HepG2 (cell line): ENCODE measurements at regions not wholly inside any gene's neighbourhood (a gene's known extent, or its start where the extent isn't known, plus 50 kb on each side); places are given as distances from the start of the nearest gene placed in this dataset.
"Not testable (repeated sequence)": the region's sequence is repeated elsewhere in the genome, so short reads cannot be mapped to it uniquely, and the experiment has no call there.

ENCODE experiments used
- ETS1 ChIP-seq: sonication (generic); formaldehyde crosslinking; IDR thresholded peaks from 2 replicates; pipeline ENCODE4 v1.4.0; 2020; ENCODE audit warnings: missing genetic modification reagents
- GABPA ChIP-seq, 2 experiments: IDR thresholded peaks; 2 replicates each; pipeline ENCODE4 v1.6.1; 2011 to 2016; ENCODE audit warnings: low read depth in 2 of 2, low read length in 1 of 2, missing biosample characterization in 1 of 2, missing genetic modification characterization in 1 of 2
- MXD4 ChIP-seq: IDR thresholded peaks from 2 replicates; pipeline ENCODE4 v1.6.1; 2016; ENCODE audit warnings: mild to moderate bottlenecking, missing biosample characterization, missing genetic modification reagents
- NKX3-1 ChIP-seq: sonication (generic); formaldehyde crosslinking; IDR thresholded peaks from 2 replicates; pipeline ENCODE4 v1.5.0; 2020; ENCODE audit warnings: missing genetic modification reagents
- ZNF20 ChIP-seq: sonication (generic); formaldehyde crosslinking; IDR thresholded peaks from 2 replicates; pipeline ENCODE4 v1.4.0; 2020; ENCODE audit warnings: mild to moderate bottlenecking, moderate library complexity, missing genetic modification reagents

GRCh38 chr10:45540589-45540988 is 132.0 kb downstream of the ZFAND4 start:
- TF ChIP-seq ETS1; ZNF20 (CRISPR knock-in tag); GABPA (IDR thresholded peaks at IDR 0.05; ENCODE audit: low read depth, low read length); GABPA (CRISPR knock-in tag; IDR thresholded peaks at IDR 0.05; ENCODE audit: low read depth); MXD4 (CRISPR knock-in tag); NKX3-1 (CRISPR knock-in tag): not testable (repeated sequence)
